ENCODE measurements at regions not wholly inside any gene's neighbourhood (a gene's known extent, or its start where the extent isn't known, plus 50 kb on each side); places are given as distances from the start of the nearest gene placed in this dataset.

DNA sequence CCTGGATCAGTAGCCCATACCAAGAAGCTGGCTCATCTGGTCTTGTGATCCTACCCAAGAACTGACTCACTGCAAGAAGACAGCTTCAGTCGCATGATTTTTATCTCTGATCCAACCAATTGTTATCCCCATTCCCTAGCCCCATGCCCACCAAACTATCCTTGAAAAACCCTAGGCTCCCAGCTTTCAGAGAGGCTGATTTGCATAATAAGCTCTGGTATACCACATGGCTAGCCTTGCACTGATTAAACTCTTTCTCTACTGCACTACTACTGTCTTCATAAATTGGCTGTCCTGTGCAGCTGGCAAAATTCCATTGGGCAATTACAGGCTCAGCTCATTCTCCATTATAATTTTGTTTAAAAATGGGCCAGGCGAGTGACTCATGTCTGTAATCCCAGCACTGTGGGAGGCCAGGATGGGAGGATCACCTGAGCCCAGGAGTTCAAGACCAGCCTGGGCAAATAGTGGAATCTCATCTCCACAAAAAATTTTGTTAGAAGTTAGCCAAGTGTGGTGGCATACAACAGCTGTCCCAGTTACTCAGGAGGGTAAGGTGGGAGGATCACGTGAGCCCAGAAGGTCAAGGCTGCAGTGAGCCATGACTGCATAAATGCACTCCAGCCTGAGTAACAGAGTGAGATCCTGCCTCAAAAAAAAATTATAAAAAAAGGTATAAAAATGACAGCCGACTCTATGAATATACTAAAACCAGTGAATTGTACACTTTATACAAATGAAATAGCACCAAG lies 76.7 kb upstream of the EIF5 start:
- Mint-ChIP-seq H3K27ac (ENCODE audit: unreplicated experiment) (no peak overlapping the region), H3K9me3 (ENCODE audit: unreplicated experiment) (peaks cover 12% of the 10 kb centered on the region), H3K36me3 (ENCODE audit: insufficient read depth, unreplicated experiment) (no peaks in the 10 kb centered on the region), H3K4me3 (ENCODE audit: unreplicated experiment) (no peak overlapping the region), H3K4me1 (ENCODE audit: low read depth, unreplicated experiment) (peaks cover 6% of the 10 kb centered on the region), H3K27me3 (ENCODE audit: insufficient read depth, unreplicated experiment) (no peaks in the 10 kb centered on the region)
- ChIA-PET POLR2A (no interaction called here), CTCF (no interaction called here)
- Histone ChIP-seq H3K27me3 (replicated peaks; ENCODE audit: control insufficient read depth, insufficient read depth, low read length) (no peaks in the 10 kb centered on the region), H3K9me3 (no peaks in the 10 kb centered on the region), H3K36me3 (ENCODE audit: control insufficient read depth, insufficient read depth, low read length) (no peaks in the 10 kb centered on the region), H3K4me1 (no peaks in the 10 kb centered on the region), H3K4me3 (ENCODE audit: low read depth, low read length) (no peak overlapping the region)
- intact Hi-C loops (cut with micrococcal nuclease; ENCODE audit: unreplicated experiment): no loop called here
- no TSS peak for BruUV-seq (replicated peaks)
- TF ChIP-seq, protein P1, sequence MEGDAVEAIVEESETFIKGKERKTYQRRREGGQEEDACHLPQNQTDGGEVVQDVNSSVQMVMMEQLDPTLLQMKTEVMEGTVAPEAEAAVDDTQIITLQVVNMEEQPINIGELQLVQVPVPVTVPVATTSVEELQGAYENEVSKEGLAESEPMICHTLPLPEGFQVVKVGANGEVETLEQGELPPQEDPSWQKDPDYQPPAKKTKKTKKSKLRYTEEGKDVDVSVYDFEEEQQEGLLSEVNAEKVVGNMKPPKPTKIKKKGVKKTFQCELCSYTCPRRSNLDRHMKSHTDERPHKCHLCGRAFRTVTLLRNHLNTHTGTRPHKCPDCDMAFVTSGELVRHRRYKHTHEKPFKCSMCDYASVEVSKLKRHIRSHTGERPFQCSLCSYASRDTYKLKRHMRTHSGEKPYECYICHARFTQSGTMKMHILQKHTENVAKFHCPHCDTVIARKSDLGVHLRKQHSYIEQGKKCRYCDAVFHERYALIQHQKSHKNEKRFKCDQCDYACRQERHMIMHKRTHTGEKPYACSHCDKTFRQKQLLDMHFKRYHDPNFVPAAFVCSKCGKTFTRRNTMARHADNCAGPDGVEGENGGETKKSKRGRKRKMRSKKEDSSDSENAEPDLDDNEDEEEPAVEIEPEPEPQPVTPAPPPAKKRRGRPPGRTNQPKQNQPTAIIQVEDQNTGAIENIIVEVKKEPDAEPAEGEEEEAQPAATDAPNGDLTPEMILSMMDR (IDR thresholded peaks at IDR 0.05; ENCODE audit: insufficient read depth in 1 of 2, low read depth in 1 of 2, low read length in 1 of 2, severe bottlenecking in 1 of 2, unreplicated experiment in 1 of 2): no peak
- DNase-seq: no peak

DNA sequence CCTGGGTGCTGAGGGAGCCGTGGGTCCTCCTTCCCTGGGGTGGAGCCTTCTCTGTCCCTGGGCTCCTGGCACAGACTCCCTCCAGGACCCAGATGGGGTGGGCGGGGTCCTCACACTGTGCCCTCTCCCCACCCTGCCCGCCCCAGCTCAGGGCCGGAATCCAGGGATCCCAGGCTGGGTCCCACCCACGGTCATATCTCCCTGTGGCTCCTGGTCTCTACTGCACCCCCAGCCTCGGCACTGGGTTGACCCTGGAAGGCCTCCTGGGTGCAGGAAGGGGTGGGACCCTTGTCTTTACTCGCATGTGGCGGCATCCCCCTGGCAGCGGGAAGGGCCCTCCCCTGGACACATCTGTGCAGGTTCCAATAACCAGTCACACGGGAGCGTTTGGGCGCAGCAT lies 75.8 kb upstream of the EIF5 start:
- intact Hi-C loops (cut with micrococcal nuclease; ENCODE audit: unreplicated experiment): no loop called here
- Mint-ChIP-seq H3K4me3 (ENCODE audit: unreplicated experiment) (no peak overlapping the region), H3K36me3 (ENCODE audit: insufficient read depth, unreplicated experiment) (no peaks in the 10 kb centered on the region), H3K4me1 (ENCODE audit: low read depth, unreplicated experiment) (peaks cover 6% of the 10 kb centered on the region), H3K27me3 (ENCODE audit: insufficient read depth, unreplicated experiment) (no peaks in the 10 kb centered on the region), H3K27ac (ENCODE audit: unreplicated experiment) (no peak overlapping the region), H3K9me3 (ENCODE audit: unreplicated experiment) (peaks cover 3% of the 10 kb centered on the region)
- Histone ChIP-seq H3K4me3 (ENCODE audit: low read depth, low read length) (no peak overlapping the region), H3K4me1 (no peaks in the 10 kb centered on the region), H3K27me3 (replicated peaks; ENCODE audit: control insufficient read depth, insufficient read depth, low read length) (no peaks in the 10 kb centered on the region), H3K9me3 (no peaks in the 10 kb centered on the region), H3K36me3 (ENCODE audit: control insufficient read depth, insufficient read depth, low read length) (no peaks in the 10 kb centered on the region)
- POLR2A ChIA-PET: no interaction called here
- TF ChIP-seq, protein P1 (IDR thresholded peaks at IDR 0.05; ENCODE audit: insufficient read depth in 1 of 2, low read depth in 1 of 2, low read length in 1 of 2, severe bottlenecking in 1 of 2, unreplicated experiment in 1 of 2): no peak
- DNase-seq: no peak
- CTCF ChIA-PET: no interaction called here
- no TSS peak for BruUV-seq (replicated peaks)

DNA sequence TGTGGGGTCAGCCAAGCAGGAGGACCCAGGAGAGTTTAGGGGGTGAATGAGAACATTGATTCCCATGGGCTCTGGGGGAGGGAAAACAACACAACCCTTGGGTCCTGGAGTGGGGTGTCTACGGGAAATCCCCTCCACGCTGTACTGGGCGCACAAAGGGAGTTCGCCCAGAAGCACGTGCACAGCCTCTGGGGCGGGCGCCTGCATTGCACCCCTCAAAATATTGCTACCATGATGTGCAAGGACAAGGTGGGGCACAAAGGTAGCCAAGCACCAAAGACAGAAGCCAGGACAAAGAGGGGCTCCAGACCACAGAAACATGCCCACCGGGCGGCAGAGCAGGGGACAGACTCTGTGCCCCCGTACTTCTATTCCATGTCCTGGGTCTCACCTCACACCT lies 74.9 kb upstream of the EIF5 start:
- Mint-ChIP-seq H3K36me3 (ENCODE audit: insufficient read depth, unreplicated experiment) (no peaks in the 10 kb centered on the region), H3K4me1 (ENCODE audit: low read depth, unreplicated experiment) (peaks cover 6% of the 10 kb centered on the region), H3K4me3 (ENCODE audit: unreplicated experiment) (no peak overlapping the region), H3K27ac (ENCODE audit: unreplicated experiment) (no peak overlapping the region), H3K9me3 (ENCODE audit: unreplicated experiment) (no peaks in the 10 kb centered on the region), H3K27me3 (ENCODE audit: insufficient read depth, unreplicated experiment) (no peaks in the 10 kb centered on the region)
- no peaks in the 10 kb centered on the region for H3K36me3 ChIP-seq (ENCODE audit: control insufficient read depth, insufficient read depth, low read length)
- H3K27me3 ChIP-seq (replicated peaks; ENCODE audit: control insufficient read depth, insufficient read depth, low read length): no peaks in the 10 kb centered on the region
- ChIA-PET CTCF (no interaction called here), POLR2A (no interaction called here)
- no peaks in the 10 kb centered on the region for H3K9me3 ChIP-seq
- TF ChIP-seq, protein P1 (IDR thresholded peaks at IDR 0.05; ENCODE audit: insufficient read depth in 1 of 2, low read depth in 1 of 2, low read length in 1 of 2, severe bottlenecking in 1 of 2, unreplicated experiment in 1 of 2): no peak
- intact Hi-C loops (cut with micrococcal nuclease; ENCODE audit: unreplicated experiment): no loop called here
- no TSS peak for BruUV-seq (replicated peaks)
- H3K4me3 ChIP-seq (ENCODE audit: low read depth, low read length): no peak overlapping the region
- H3K4me1 ChIP-seq: no peaks in the 10 kb centered on the region
- DNase-seq: no peak
